Naive thymus-derived CD4-positive, alpha-beta T cell (primary cell): ENCODE measurements at regions not wholly inside any gene's neighbourhood (a gene's known extent, or its start where the extent isn't known, plus 50 kb on each side); places are given as distances from the start of the nearest gene placed in this dataset.
"Not testable (repeated sequence)": the region's sequence is repeated elsewhere in the genome, so short reads cannot be mapped to it uniquely, and the experiment has no call there.

Experiments
- ATAC-seq: fragments of 150-1000 bp; cut with Tn5 transposase; 2 replicates; pipeline ENCODE4 v1.10.0; 2021; ENCODE audit warnings: mild to moderate bottlenecking, moderate library complexity
- CTCF ChIA-PET: fragments of 350-600 bp; sonication (Branson Sonifier 250); formaldehyde crosslinking; loops from one replicate; lab custom pipeline; 2021; ENCODE audit warnings: antibody characterized with exemption; lab: Charles Lee
- POLR2A ChIA-PET: fragments of 350-600 bp; sonication (Branson Sonifier 250); formaldehyde crosslinking; loops from one replicate; lab custom pipeline; 2021; ENCODE audit warnings: antibody characterized with exemption, inconsistent platforms; lab: Charles Lee
- DNase-seq, 9 donors: peaks; one replicate each; pipeline versions ENCODE4 v3.0.0 to v3.0.0-alpha.2; 2020 to 2022; ENCODE audit warnings: mixed read lengths in 1 of 9
- H3K27ac ChIP-seq: one replicate; pipeline ENCODE4 v1.7.0; 2013; ENCODE audit warnings: mild to moderate bottlenecking, low read depth, low read length, moderate library complexity
- H3K27me3 ChIP-seq, 2 donors: one replicate each; pipeline ENCODE4 v1.7.0; 2013; ENCODE audit warnings: low read length in 2 of 2, mild to moderate bottlenecking in 2 of 2, moderate library complexity in 2 of 2; ENCODE audit not compliant: control insufficient read depth in 2 of 2, insufficient read depth in 2 of 2
- H3K36me3 ChIP-seq, 3 experiments: 1 replicate in 2 of 3; 2 replicates in 1 of 3; pipeline ENCODE4 v1.7.0; 2013; ENCODE audit warnings: low read length in 3 of 3, mild to moderate bottlenecking in 3 of 3, moderate library complexity in 1 of 3; ENCODE audit not compliant: insufficient read depth in 3 of 3, control insufficient read depth in 2 of 3
- H3K4me1 ChIP-seq, 2 donors: one replicate each; pipeline ENCODE4 v1.7.0; 2013; ENCODE audit warnings: low read length in 2 of 2, mild to moderate bottlenecking in 2 of 2, moderate library complexity in 1 of 2; ENCODE audit not compliant: control insufficient read depth in 2 of 2, insufficient read depth in 2 of 2
- H3K4me3 ChIP-seq: 2 replicates; pipeline ENCODE4 v1.7.0; 2013; ENCODE audit warnings: mild to moderate bottlenecking, low read length
- H3K9me3 ChIP-seq, 3 experiments: 1 replicate in 2 of 3; 2 replicates in 1 of 3; pipeline ENCODE4 v1.7.0; 2013; ENCODE audit warnings: low read length in 3 of 3; ENCODE audit not compliant: control insufficient read depth in 2 of 3
- H3K27ac Mint-ChIP-seq, 9 donors: one replicate each; pipeline ENCODE4 v1.8.0; 2020 to 2022; ENCODE audit warnings: mixed read lengths in 9 of 9, mild to moderate bottlenecking in 8 of 9, moderate library complexity in 5 of 9, inconsistent platforms in 2 of 9
- H3K27me3 Mint-ChIP-seq, 5 donors: one replicate each; pipeline ENCODE4 v1.8.0; 2021 to 2022; ENCODE audit warnings: mixed read lengths in 5 of 5, mild to moderate bottlenecking in 1 of 5
- H3K36me3 Mint-ChIP-seq, 5 donors: one replicate each; pipeline ENCODE4 v1.8.0; 2020 to 2022; ENCODE audit warnings: mixed read lengths in 5 of 5, mild to moderate bottlenecking in 3 of 5, inconsistent platforms in 1 of 5
- H3K4me1 Mint-ChIP-seq, 7 donors: one replicate each; pipeline ENCODE4 v1.8.0; 2020 to 2022; ENCODE audit warnings: mixed read lengths in 7 of 7, mild to moderate bottlenecking in 3 of 7, inconsistent platforms in 1 of 7
- H3K4me3 Mint-ChIP-seq, 10 donors: one replicate each; pipeline ENCODE4 v1.8.0; 2020 to 2022; ENCODE audit warnings: mild to moderate bottlenecking in 10 of 10, mixed read lengths in 10 of 10, moderate library complexity in 6 of 10, inconsistent platforms in 2 of 10
- H3K9me3 Mint-ChIP-seq, 11 donors: one replicate each; pipeline ENCODE4 v1.8.0; 2020 to 2022; ENCODE audit warnings: mixed read lengths in 11 of 11, mild to moderate bottlenecking in 4 of 11, inconsistent platforms in 1 of 11, moderate library complexity in 1 of 11
- intact Hi-C, 2 donors: fragments of 100-400 bp; cut with micrococcal nuclease; formaldehyde crosslinking; loops; one replicate each; pipeline ENCODE4 v1.15.1; 2023

GRCh38 chr4:30181918-30182317 is 538.3 kb upstream of the PCDH7 start:
- H3K27me3 ChIP-seq = no peaks in the 10 kb centered on the region
- H3K4me3 ChIP-seq = no peak overlapping the region
- CTCF ChIA-PET = no interaction called here
- no peak overlapping the region for H3K27ac Mint-ChIP-seq
- POLR2A ChIA-PET = no interaction called here
- peaks cover 0 to 15% (median 7%) of the 10 kb centered on the region in 11 donors for H3K9me3 Mint-ChIP-seq
- H3K4me1 Mint-ChIP-seq = no peaks in the 10 kb centered on the region
- no peak for DNase-seq
- H3K27ac ChIP-seq = no peak overlapping the region
- ATAC-seq = no peak
- H3K27me3 Mint-ChIP-seq = no peaks in the 10 kb centered on the region
- intact Hi-C loops = no loop called here
- H3K9me3 ChIP-seq = no peaks in the 10 kb centered on the region
- H3K36me3 ChIP-seq = no peaks in the 10 kb centered on the region
- H3K4me1 ChIP-seq = no peaks in the 10 kb centered on the region
- H3K36me3 Mint-ChIP-seq = peaks cover 0 to 3% (median 0%) of the 10 kb centered on the region in 5 donors
- no peak overlapping the region for H3K4me3 Mint-ChIP-seq

GRCh38 chr4:30182786-30183185 is 537.4 kb upstream of the PCDH7 start:
- ChIA-PET CTCF (no interaction called here), POLR2A (no interaction called here)
- peaks cover 0 to 15% (median 6%) of the 10 kb centered on the region in 11 donors for H3K9me3 Mint-ChIP-seq
- H3K4me1 Mint-ChIP-seq = no peaks in the 10 kb centered on the region
- H3K36me3 Mint-ChIP-seq = no peaks in the 10 kb centered on the region
- no peak overlapping the region for H3K4me3 Mint-ChIP-seq
- H3K27me3 Mint-ChIP-seq = no peaks in the 10 kb centered on the region
- Histone ChIP-seq H3K9me3 (no peaks in the 10 kb centered on the region), H3K36me3 (no peaks in the 10 kb centered on the region), H3K4me3 (no peak overlapping the region), H3K27ac (no peak overlapping the region), H3K27me3 (no peaks in the 10 kb centered on the region), H3K4me1 (no peaks in the 10 kb centered on the region)
- intact Hi-C loops = no loop called here
- DNase-seq (no peak), ATAC-seq (no peak)
- H3K27ac Mint-ChIP-seq = no peak overlapping the region

DNA sequence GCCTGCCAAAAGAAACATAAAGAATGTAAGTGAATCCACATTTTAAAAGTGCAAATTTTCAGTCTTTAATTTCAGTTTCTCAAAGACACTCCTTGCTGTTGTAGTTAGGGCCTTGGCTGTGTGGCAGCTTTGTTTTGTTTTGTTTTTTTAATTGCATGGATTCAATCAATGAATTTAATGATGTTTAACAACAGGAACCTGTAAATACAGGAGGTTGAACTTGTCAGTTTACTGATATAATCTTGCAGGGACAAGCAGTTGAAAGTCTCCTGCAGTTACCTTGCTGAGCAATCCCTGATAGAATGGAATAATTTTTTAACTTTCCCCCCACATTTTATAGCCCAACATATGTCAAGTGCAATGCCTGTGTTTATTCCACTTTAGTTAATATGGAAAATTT is 528.3 kb upstream of the PCDH7 start:
- ATAC-seq (no peak), DNase-seq (no peak)
- H3K36me3 ChIP-seq = no peaks in the 10 kb centered on the region
- CTCF ChIA-PET = no interaction called here
- no peaks in the 10 kb centered on the region for H3K9me3 ChIP-seq
- peaks cover 0 to 35% (median 4%) of the 10 kb centered on the region in 11 donors for H3K9me3 Mint-ChIP-seq
- H3K4me3 Mint-ChIP-seq = no peak overlapping the region
- H3K27me3 ChIP-seq = no peaks in the 10 kb centered on the region
- H3K4me1 ChIP-seq = no peaks in the 10 kb centered on the region
- H3K4me3 ChIP-seq = no peak overlapping the region
- no peaks in the 10 kb centered on the region for H3K27me3 Mint-ChIP-seq
- no peak overlapping the region for H3K27ac ChIP-seq
- POLR2A ChIA-PET = no interaction called here
- H3K27ac Mint-ChIP-seq = no peak overlapping the region
- H3K4me1 Mint-ChIP-seq = no peaks in the 10 kb centered on the region
- H3K36me3 Mint-ChIP-seq = no peaks in the 10 kb centered on the region
- intact Hi-C loops = no loop called here

DNA sequence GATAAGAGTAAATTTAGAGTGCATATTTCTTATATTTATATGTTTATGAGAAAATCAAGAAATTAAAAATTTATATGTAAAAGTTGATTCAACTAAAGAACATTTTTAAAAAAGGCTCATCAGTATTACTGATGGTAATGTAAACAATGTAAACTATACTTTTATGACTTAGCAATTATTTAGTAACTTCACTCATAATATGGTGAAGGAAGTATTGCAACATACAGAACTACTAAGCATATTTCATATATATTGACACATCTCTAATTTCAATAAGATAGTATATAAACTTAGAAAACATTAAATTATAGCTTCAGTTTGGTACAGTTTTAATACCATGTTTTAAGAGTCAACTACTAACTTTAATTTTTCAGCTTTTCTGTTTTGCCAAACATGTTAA is 512.8 kb upstream of the PCDH7 start:
- H3K27me3 ChIP-seq = no peaks in the 10 kb centered on the region
- H3K4me3 ChIP-seq = no peak overlapping the region
- ATAC-seq (no peak), DNase-seq (no peak)
- H3K36me3 ChIP-seq = no peaks in the 10 kb centered on the region
- no peaks in the 10 kb centered on the region for H3K27me3 Mint-ChIP-seq
- no peak overlapping the region for H3K4me3 Mint-ChIP-seq
- no peaks in the 10 kb centered on the region for H3K4me1 ChIP-seq
- peaks cover 0 to 7% (median 0%) of the 10 kb centered on the region in 3 experiments for H3K9me3 ChIP-seq
- no peaks in the 10 kb centered on the region for H3K4me1 Mint-ChIP-seq
- intact Hi-C loops = no loop called here
- ChIA-PET POLR2A (no interaction called here), CTCF (no interaction called here)
- no peak overlapping the region for H3K27ac ChIP-seq
- H3K27ac Mint-ChIP-seq = no peak overlapping the region
- peaks cover 0 to 32% (median 8%) of the 10 kb centered on the region in 11 donors for H3K9me3 Mint-ChIP-seq
- no peaks in the 10 kb centered on the region for H3K36me3 Mint-ChIP-seq

- CTCF ChIA-PET = no interaction called here
- intact Hi-C loops = no loop called here
- H3K4me1 ChIP-seq = no peaks in the 10 kb centered on the region
- H3K9me3 ChIP-seq = peaks cover 0 to 1% (median 0%) of the 10 kb centered on the region in 3 experiments
- H3K36me3 Mint-ChIP-seq = no peaks in the 10 kb centered on the region
- no peak for ATAC-seq
- H3K4me1 Mint-ChIP-seq = no peaks in the 10 kb centered on the region
- POLR2A ChIA-PET = no interaction called here
- no peak overlapping the region for H3K27ac ChIP-seq
- no peaks in the 10 kb centered on the region for H3K36me3 ChIP-seq
- H3K4me3 Mint-ChIP-seq = no peak overlapping the region
- peaks cover 0 to 34% (median 9%) of the 10 kb centered on the region in 11 donors for H3K9me3 Mint-ChIP-seq
- DNase-seq = no peak
- no peak overlapping the region for H3K4me3 ChIP-seq
- no peak overlapping the region for H3K27ac Mint-ChIP-seq
- no peaks in the 10 kb centered on the region for H3K27me3 Mint-ChIP-seq
- H3K27me3 ChIP-seq = no peaks in the 10 kb centered on the region
These were observed 511.3 kb upstream of the PCDH7 start for GRCh38 chr4:30208731-30209435.

GRCh38 chr4:30215973-30216372 is 504.2 kb upstream of the PCDH7 start:
- H3K9me3 ChIP-seq, CTCF ChIA-PET, H3K4me3 ChIP-seq, H3K36me3 ChIP-seq, POLR2A ChIA-PET, H3K27ac ChIP-seq, ATAC-seq, H3K4me1 ChIP-seq, H3K27ac Mint-ChIP-seq, H3K36me3 Mint-ChIP-seq, intact Hi-C loops, DNase-seq, H3K4me1 Mint-ChIP-seq, H3K4me3 Mint-ChIP-seq, H3K27me3 ChIP-seq, H3K27me3 Mint-ChIP-seq: not testable (repeated sequence)
- H3K9me3 Mint-ChIP-seq = peaks cover 8 to 46% (median 21%) of the 10 kb centered on the region in 11 donors

GRCh38 chr4:30245140-30245539 is 475.0 kb upstream of the PCDH7 start:
- Histone ChIP-seq H3K27me3 (no peaks in the 10 kb centered on the region), H3K4me3 (no peak overlapping the region), H3K36me3 (no peaks in the 10 kb centered on the region), H3K9me3 (peaks cover 0 to 2% (median 0%) of the 10 kb centered on the region in 3 experiments), H3K4me1 (no peaks in the 10 kb centered on the region), H3K27ac (no peak overlapping the region)
- Mint-ChIP-seq H3K27ac (no peak overlapping the region), H3K27me3 (no peaks in the 10 kb centered on the region), H3K9me3 (peaks cover 2 to 44% (median 20%) of the 10 kb centered on the region in 11 donors), H3K4me1 (no peaks in the 10 kb centered on the region), H3K36me3 (peaks cover 0 to 4% (median 0%) of the 10 kb centered on the region in 5 donors), H3K4me3 (no peak overlapping the region)
- CTCF ChIA-PET = no interaction called here
- POLR2A ChIA-PET = no interaction called here
- ATAC-seq = no peak
- no peak for DNase-seq
- intact Hi-C loops = no loop called here
